H1 (cell line): ENCODE measurements at regions not wholly inside any gene's neighbourhood (a gene's known extent, or its start where the extent isn't known, plus 50 kb on each side); places are given as distances from the start of the nearest gene placed in this dataset.

Experiments
- CTCF ChIA-PET: fragments of 300-600 bp; sonication (Branson Sonifier 250); formaldehyde crosslinking; loops from one replicate; lab custom pipeline; 2021; ENCODE audit not compliant: partially characterized antibody; lab: Charles Lee
- POLR2A ChIA-PET: fragments of 300-600 bp; sonication (Branson Sonifier 250); formaldehyde crosslinking; loops from one replicate; lab custom pipeline; 2021; ENCODE audit warnings: inconsistent platforms; ENCODE audit not compliant: partially characterized antibody; lab: Charles Lee
- DNase-seq, 2 experiments: peaks; one replicate each; pipeline versions ENCODE4 v3.0.0 to v3.0.0-alpha.2; 2010 to 2022; ENCODE audit warnings: low spot score in 2 of 2, low read depth in 1 of 2, mixed read lengths in 1 of 2
- FAIRE-seq: peaks from 2 replicates; lab custom pipeline; 2011; peaks lifted over from hg19 to GRCh38; lab: Jason Lieb, UNC
- H2AFZ ChIP-seq: 2 replicates; pipeline ENCODE4 v1.8.1; 2012; ENCODE audit warnings: low read length, inconsistent platforms
- H2AK5ac ChIP-seq: 2 replicates; pipeline ENCODE4 v1.6.1; 2013; ENCODE audit warnings: low read depth, low read length
- H2BK120ac ChIP-seq: replicated peaks from 2 replicates; pipeline ENCODE3; 2013; ENCODE audit warnings: low read depth, low read length, inconsistent platforms
- H2BK12ac ChIP-seq: 2 replicates; pipeline ENCODE4 v1.6.1; 2013; ENCODE audit warnings: low read depth, low read length
- H2BK15ac ChIP-seq: 2 replicates; pipeline ENCODE4 v1.6.1; 2013; ENCODE audit warnings: low read length
- H2BK20ac ChIP-seq: 2 replicates; pipeline ENCODE4 v1.6.1; 2013; ENCODE audit warnings: low read length
- H2BK5ac ChIP-seq: 2 replicates; pipeline ENCODE4 v1.6.1; 2013; ENCODE audit warnings: low read depth, low read length
- H3K14ac ChIP-seq: 2 replicates; pipeline ENCODE4 v1.6.1; 2013; ENCODE audit warnings: inconsistent platforms; ENCODE audit not compliant: insufficient read length
- H3K18ac ChIP-seq: 2 replicates; pipeline ENCODE4 v1.6.1; 2013; ENCODE audit warnings: low read length; ENCODE audit errors: extremely low read depth
- H3K23ac ChIP-seq: 2 replicates; pipeline ENCODE4 v1.6.1; 2013; ENCODE audit warnings: inconsistent platforms; ENCODE audit not compliant: insufficient read length
- H3K23me2 ChIP-seq: 2 replicates; pipeline ENCODE4 v1.6.1; 2013; ENCODE audit warnings: low read depth, low read length
- H3K27ac ChIP-seq: 2 replicates; pipeline ENCODE4 v1.6.1; 2011; ENCODE audit warnings: low read depth, low read length, inconsistent platforms
- H3K27me3 ChIP-seq, 4 experiments: replicated peaks in 1 of 4; 1 replicate in 1 of 4; 2 replicates in 3 of 4; pipeline versions ENCODE4 v1.6.1 to v1.8.1; 2011 to 2013; ENCODE audit warnings: low read length in 3 of 4, mild to moderate bottlenecking in 3 of 4, inconsistent platforms in 2 of 4, mixed read lengths in 2 of 4, moderate library complexity in 1 of 4; ENCODE audit not compliant: control insufficient read depth in 3 of 4, insufficient read depth in 3 of 4; ENCODE audit errors: extremely low read depth in 1 of 4
- H3K36me3 ChIP-seq, 4 experiments: 2 replicates each; pipeline versions ENCODE4 v1.6.1 to v1.8.1; 2011 to 2013; ENCODE audit warnings: mild to moderate bottlenecking in 4 of 4, low read length in 3 of 4, moderate library complexity in 2 of 4, control low read depth in 1 of 4, inconsistent platforms in 1 of 4; ENCODE audit not compliant: insufficient read depth in 4 of 4, control insufficient read depth in 2 of 4
- H3K4ac ChIP-seq: replicated peaks from 2 replicates; pipeline ENCODE3; 2013; ENCODE audit warnings: low read length, low read depth, mixed read lengths, inconsistent platforms; ENCODE audit not compliant: insufficient read length
- H3K4me1 ChIP-seq, 4 experiments: replicated peaks in 1 of 4; 1 replicate in 1 of 4; 2 replicates in 3 of 4; pipeline versions ENCODE4 v1.6.1 to v1.8.1; 2011 to 2013; ENCODE audit warnings: low read length in 3 of 4, inconsistent platforms in 2 of 4, mixed read lengths in 1 of 4; ENCODE audit not compliant: insufficient read depth in 4 of 4, control insufficient read depth in 3 of 4
- H3K4me2 ChIP-seq, 2 experiments: 2 replicates each; pipeline versions ENCODE4 v1.6.1 to v1.8.1; 2011 to 2013; ENCODE audit warnings: low read depth in 2 of 2, low read length in 2 of 2, control low read depth in 1 of 2, inconsistent platforms in 1 of 2, mild to moderate bottlenecking in 1 of 2; ENCODE audit not compliant: insufficient read depth in 1 of 2
- H3K4me3 ChIP-seq, 4 experiments: fragments of 200-600, 300-600 bp in 1 of 4; sonication (generic), shearing (Covaris generic), sonication (Bioruptor Twin) in 1 of 4; 2 replicates each; pipeline versions ENCODE4 v1.5.1 to v1.8.1; 2011 to 2016; ENCODE audit warnings: low read length in 4 of 4, low read depth in 3 of 4, control low read depth in 2 of 4, inconsistent platforms in 2 of 4, mild to moderate bottlenecking in 2 of 4, mixed read lengths in 1 of 4, moderate library complexity in 1 of 4; ENCODE audit not compliant: insufficient read depth in 2 of 4; ENCODE audit errors: extremely low read depth in 1 of 4
- H3K56ac ChIP-seq: replicated peaks from 2 replicates; pipeline ENCODE3; 2013; ENCODE audit warnings: low read depth, mild to moderate bottlenecking, mixed read lengths, low read length, inconsistent platforms; ENCODE audit not compliant: insufficient read length
- H3K79me1 ChIP-seq: 2 replicates; pipeline ENCODE4 v1.6.1; 2013; ENCODE audit warnings: low read depth, low read length, control low read depth
- H3K79me2 ChIP-seq, 2 experiments: 2 replicates each; pipeline versions ENCODE4 v1.6.1 to v1.8.1; 2012 to 2013; ENCODE audit warnings: low read length in 2 of 2, mild to moderate bottlenecking in 2 of 2, inconsistent platforms in 1 of 2; ENCODE audit not compliant: insufficient read depth in 2 of 2, control insufficient read depth in 1 of 2
- H3K9ac ChIP-seq, 4 experiments: replicated peaks in 1 of 4; 1 replicate in 1 of 4; 2 replicates in 3 of 4; pipeline versions ENCODE4 v1.6.1 to v1.8.1; 2011 to 2013; ENCODE audit warnings: low read depth in 3 of 4, low read length in 3 of 4, control low read depth in 2 of 4, mild to moderate bottlenecking in 2 of 4, moderate library complexity in 2 of 4, inconsistent platforms in 1 of 4; ENCODE audit errors: extremely low read depth in 1 of 4
- H3K9me3 ChIP-seq, 2 experiments: 2 replicates each; pipeline versions ENCODE4 v1.6.1 to v1.8.1; 2012 to 2013; ENCODE audit warnings: mild to moderate bottlenecking in 2 of 2, moderate library complexity in 2 of 2, control low read depth in 1 of 2, inconsistent platforms in 1 of 2, low read depth in 1 of 2, low read length in 1 of 2, mixed read lengths in 1 of 2; ENCODE audit not compliant: insufficient read depth in 2 of 2
- H4K20me1 ChIP-seq, 2 experiments: replicated peaks in 1 of 2; 2 replicates each; pipeline versions ENCODE3 to v1.8.1; 2011 to 2013; ENCODE audit warnings: inconsistent platforms in 2 of 2, low read length in 2 of 2, mild to moderate bottlenecking in 1 of 2; ENCODE audit not compliant: insufficient read depth in 2 of 2, control insufficient read depth in 1 of 2
- H4K5ac ChIP-seq: 2 replicates; pipeline ENCODE4 v1.6.1; 2013; ENCODE audit warnings: low read length, low read depth, mixed read lengths, inconsistent platforms; ENCODE audit not compliant: insufficient read length
- H4K8ac ChIP-seq: 2 replicates; pipeline ENCODE4 v1.8.0; 2013; ENCODE audit warnings: mild to moderate bottlenecking, moderate library complexity, low read length, inconsistent platforms; ENCODE audit not compliant: insufficient read depth; ENCODE audit errors: extremely low read depth
- H4K91ac ChIP-seq: replicated peaks from 2 replicates; pipeline ENCODE3; 2013; ENCODE audit warnings: low read length, mixed read lengths, inconsistent platforms; ENCODE audit not compliant: insufficient read length
- HDAC2 ChIP-seq, 2 experiments: fragments of 300-600 bp in 1 of 2; sonication (generic) in 1 of 2; IDR thresholded peaks; 2 replicates each; pipeline ENCODE4 v1.6.1; 2011 to 2012; ENCODE audit warnings: low read depth in 2 of 2, low read length in 2 of 2, mild to moderate bottlenecking in 2 of 2, moderate library complexity in 2 of 2, borderline replicate concordance in 1 of 2, inconsistent platforms in 1 of 2
- SP1 ChIP-seq: IDR thresholded peaks from 2 replicates; pipeline ENCODE4 v1.6.1; 2011; ENCODE audit warnings: low read depth, low read length
- TBP ChIP-seq: IDR thresholded peaks from 2 replicates; pipeline ENCODE4 v1.6.1; 2011; ENCODE audit warnings: low read depth, low read length, improper control_type of control experiment
- TEAD4 ChIP-seq: IDR thresholded peaks from 2 replicates; pipeline ENCODE4 v1.6.1; 2012; ENCODE audit warnings: low read depth, low read length, inconsistent platforms, mixed read lengths
- USF2 ChIP-seq: IDR thresholded peaks from 2 replicates; pipeline ENCODE4 v1.6.1; 2011; ENCODE audit warnings: low read length, improper control_type of control experiment
- WGBS, 2 experiments: shearing (Covaris generic) in 1 of 2; methylation state at CpG; one replicate each; pipeline versions ENCODE4 v1.1.6 to v1.1.7; 2013 to 2015; ENCODE audit warnings: low lambda C conversion rate in 2 of 2, mixed read lengths in 2 of 2, inconsistent platforms in 1 of 2, low coverage in 1 of 2, missing lambda C conversion rate in 1 of 2; ENCODE audit not compliant: insufficient replicate concordance in 2 of 2, insufficient coverage in 1 of 2, insufficient read length in 1 of 2; ENCODE audit errors: extremely low coverage in 1 of 2, missing lambda C conversion rate in 1 of 2; 5-methylcytosine and 5-hydroxymethylcytosine counted together
- TF ChIP-seq, protein P1 (sequence below): IDR thresholded peaks from 2 replicates; pipeline ENCODE4 v1.6.1; 2012; ENCODE audit warnings: inconsistent platforms

DNA sequence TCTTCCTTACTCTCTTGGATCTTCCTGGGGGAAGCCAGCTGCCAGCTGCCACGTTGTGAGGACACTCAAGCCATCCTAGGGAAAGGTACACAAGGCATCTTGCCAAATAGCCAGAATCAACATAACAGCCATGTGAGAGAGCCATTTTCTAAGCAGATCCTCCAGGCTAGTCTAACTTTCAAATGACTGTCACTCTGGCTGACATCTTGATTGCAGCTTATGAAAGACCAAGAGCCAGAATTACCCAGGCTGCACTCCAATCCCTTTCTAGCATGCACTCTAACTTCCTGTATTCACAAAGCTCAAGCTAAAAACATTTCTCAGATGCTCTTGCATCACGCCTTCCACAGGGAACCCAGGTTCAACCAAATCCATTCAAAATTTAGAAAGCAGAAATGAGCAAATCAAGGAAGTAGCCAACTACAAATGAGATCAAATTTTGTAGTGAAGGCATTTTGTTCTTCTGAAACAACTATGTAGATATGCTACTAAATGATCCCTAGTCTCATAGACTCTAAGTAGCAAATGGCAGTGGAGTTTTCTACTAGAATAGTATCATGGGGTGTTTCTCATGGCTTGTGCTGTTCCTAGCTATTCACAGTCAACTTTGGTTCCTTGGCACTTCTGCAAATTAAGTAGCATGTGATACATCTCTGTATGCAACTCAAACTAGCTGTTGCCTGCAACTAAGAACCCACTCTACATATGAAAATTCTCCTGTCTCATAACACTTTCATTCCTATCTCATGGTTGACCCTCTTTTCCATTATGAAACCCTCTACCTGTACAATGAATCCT, 281.9 kb downstream of the ZEB2 start:
- Histone ChIP-seq H2BK120ac (no peak overlapping the region), H3K23ac (no peak overlapping the region), H2AK5ac (no peak overlapping the region), H3K4me1 (peaks cover 0 to 16% (median 6%) of the 10 kb centered on the region in 4 experiments; a peak in 4 of 7 replicates), H4K8ac (no peak overlapping the region), H2AFZ (no peak overlapping the region), H3K9me3 (no peaks in the 10 kb centered on the region), H3K27ac (no peak overlapping the region), H3K23me2 (no peaks in the 10 kb centered on the region; the same call in 1 of the 2 replicates), H3K9ac (no peak overlapping the region), H2BK20ac (no peak overlapping the region), H2BK5ac (no peak overlapping the region), H4K91ac (peak overlapping the region; percentile 56), H4K20me1 (no peaks in the 10 kb centered on the region), H3K79me2 (no peaks in the 10 kb centered on the region; a peak in 1 of 4 replicates), H3K27me3 (no peaks in the 10 kb centered on the region), H4K5ac (no peak overlapping the region), H3K4me2 (no peak overlapping the region), H3K18ac (no peak overlapping the region), H3K14ac (no peak overlapping the region), H3K4me3 (no peak overlapping the region), H2BK12ac (no peak overlapping the region; the same call in 1 of the 2 replicates), H3K4ac (no peak overlapping the region), H3K36me3 (no peaks in the 10 kb centered on the region), H3K56ac (no peak overlapping the region), H3K79me1 (no peaks in the 10 kb centered on the region), H2BK15ac (no peak overlapping the region)
- ChIA-PET POLR2A (interaction anchor here (0.6 kb wide), 1 partner anchor 87 kb away, joined by 3 read pairs; no protein-coding TSS in a partner anchor), CTCF (interaction anchor here (0.7 to 0.9 kb wide), 2 partner anchors 93 to 700 kb away, joined by 3 read pairs; no protein-coding TSS in a partner anchor)
- FAIRE-seq (no peak), DNase-seq (no peak)
- TF ChIP-seq USF2 (no peak), TEAD4 (no peak), SP1 (no peak), HDAC2 (IDR thresholded peaks at IDR 0.05; ENCODE audit: borderline replicate concordance in 1 of 2, low read depth in 2 of 2, low read length in 2 of 2) (no peak), TBP (no peak)
- TF ChIP-seq, protein P1, sequence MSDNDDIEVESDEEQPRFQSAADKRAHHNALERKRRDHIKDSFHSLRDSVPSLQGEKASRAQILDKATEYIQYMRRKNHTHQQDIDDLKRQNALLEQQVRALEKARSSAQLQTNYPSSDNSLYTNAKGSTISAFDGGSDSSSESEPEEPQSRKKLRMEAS = no peak
- WGBS, 2 experiments = 75% methylated on average over 2 of the region's 2 CpGs; no CpG with 5 or more reads in 1 of the 2 experiments
